ENCODE measurements at regions not wholly inside any gene's neighbourhood (a gene's known extent, or its start where the extent isn't known, plus 50 kb on each side); places are given as distances from the start of the nearest gene placed in this dataset.
A peak's percentile ranks its signal among the peaks of the same experiment; 100 is the strongest.
"Not testable (repeated sequence)": the region's sequence is repeated elsewhere in the genome, so short reads cannot be mapped to it uniquely, and the experiment has no call there.

- no peak for DNase-seq (ENCODE audit: low read depth in 3 of 3, low spot score in 1 of 3)
These were observed 109.0 kb upstream of the KLF6 start for GRCh38 chr10:3893901-3894563.

DNA sequence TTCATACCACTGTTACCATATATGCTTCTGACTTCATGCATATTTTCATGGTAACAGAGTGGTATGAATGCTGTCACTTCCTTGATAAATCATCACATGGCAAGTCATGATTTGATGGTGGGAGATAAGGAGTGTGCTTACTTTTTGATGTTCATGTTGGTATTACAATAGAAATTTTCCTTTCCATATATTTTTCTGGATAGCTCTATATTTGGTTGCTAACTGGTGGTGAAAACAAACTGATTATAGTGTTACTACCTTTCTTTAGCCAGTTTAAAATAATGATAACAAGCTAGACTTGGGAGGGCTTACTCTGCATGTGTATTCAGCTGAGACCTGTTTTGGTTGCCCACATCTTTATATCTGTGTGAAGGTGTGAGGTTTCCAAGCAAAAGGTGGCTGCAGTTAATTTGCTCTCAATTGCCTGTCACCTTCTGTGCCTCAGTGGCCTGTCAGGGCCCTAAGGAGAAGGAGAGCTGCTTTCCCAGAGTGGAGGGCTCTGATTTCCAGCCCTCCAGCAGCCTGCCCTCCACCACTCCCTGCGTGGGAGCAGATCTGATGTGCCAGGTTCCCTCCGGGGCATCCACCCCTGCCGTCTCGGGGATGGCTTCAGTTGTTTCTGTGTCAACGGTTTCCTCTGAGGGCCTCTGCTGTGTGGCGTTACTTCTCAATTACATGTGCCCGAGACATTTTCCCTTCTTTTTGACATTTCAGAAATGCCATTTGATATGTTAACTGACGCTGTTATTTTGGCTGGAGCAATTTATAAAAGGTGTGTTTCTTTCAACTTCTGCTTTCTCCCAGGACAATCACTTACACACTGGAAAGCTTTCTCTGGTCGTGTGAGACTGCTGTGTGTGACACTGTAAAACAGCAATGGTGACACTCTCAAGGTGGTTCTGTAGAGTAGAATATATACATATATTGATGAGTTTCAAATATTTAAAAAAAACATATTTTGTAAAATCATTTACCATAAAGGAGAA lies 107.7 kb upstream of the KLF6 start:
- no peak for DNase-seq (ENCODE audit: low read depth in 3 of 3, low spot score in 1 of 3)

- no peak for DNase-seq (ENCODE audit: low read depth in 3 of 3, low spot score in 1 of 3)
These were observed 106.4 kb upstream of the KLF6 start for GRCh38 chr10:3891396-3891795.

- DNase-seq (ENCODE audit: low read depth in 3 of 3, low spot score in 1 of 3) = no peak
These were observed 105.8 kb upstream of the KLF6 start for GRCh38 chr10:3890602-3891352.

GRCh38 chr10:3889961-3890522 lies 105.0 kb upstream of the KLF6 start:
- no peak for DNase-seq (ENCODE audit: low read depth in 3 of 3, low spot score in 1 of 3)

DNA sequence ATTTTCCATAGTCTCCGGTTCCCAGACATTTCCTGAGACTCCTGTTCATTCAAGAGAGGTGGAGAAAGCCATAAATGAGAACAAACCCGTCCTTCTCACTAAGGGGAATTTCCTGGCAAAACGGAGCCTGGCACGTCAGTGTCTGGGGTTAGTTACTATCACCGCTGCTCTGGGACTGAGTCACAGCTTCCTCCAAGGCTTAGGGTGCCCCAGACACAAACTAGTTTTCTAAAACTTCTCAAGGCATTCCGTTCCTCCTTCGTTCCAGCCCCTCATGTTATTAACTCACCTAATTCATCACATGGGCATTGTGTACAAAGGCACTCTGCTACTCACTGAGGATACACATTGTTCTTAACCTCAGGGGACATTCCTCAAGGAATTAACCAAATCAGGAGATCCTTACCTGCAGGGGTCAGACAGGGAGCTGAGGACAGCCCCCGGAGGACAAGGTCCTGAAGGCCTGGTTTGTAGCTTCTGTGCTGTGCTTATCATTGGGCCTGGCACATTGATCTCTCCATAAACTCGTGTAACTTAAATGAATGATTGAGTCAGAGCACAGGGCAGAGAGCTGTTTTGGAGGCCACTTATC lies 103.0 kb upstream of the KLF6 start:
- DNase-seq (ENCODE audit: low read depth in 3 of 3, low spot score in 1 of 3) = peak; percentile 22 to 59 (median 41)

DNA sequence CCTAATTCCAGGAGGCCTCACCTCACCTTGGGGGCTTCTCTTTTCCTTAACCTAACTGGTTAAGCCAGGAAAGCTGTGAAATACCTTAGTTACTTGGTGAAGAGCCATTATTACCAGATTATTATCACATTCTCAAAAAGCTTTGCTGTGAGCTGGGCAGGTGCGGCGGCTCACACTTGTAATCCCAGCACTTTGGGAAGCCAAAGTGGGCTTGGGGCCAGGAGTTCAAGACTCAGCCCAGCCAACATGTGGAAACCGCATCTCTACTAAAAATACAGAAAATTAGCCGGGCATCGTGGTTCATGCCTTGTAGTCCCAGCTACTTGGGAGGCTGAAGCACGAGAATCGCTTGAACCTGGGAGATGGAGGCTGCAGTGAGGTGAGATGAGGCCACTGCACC lies 102.4 kb upstream of the KLF6 start:
- DNase-seq (ENCODE audit: low read depth in 3 of 3, low spot score in 1 of 3) = no peak

GRCh38 chr10:3886641-3887251 lies 101.7 kb upstream of the KLF6 start:
- no peak for DNase-seq (ENCODE audit: low read depth in 3 of 3, low spot score in 1 of 3)

- no peak for DNase-seq (ENCODE audit: low read depth in 3 of 3, low spot score in 1 of 3)
These were observed 101.2 kb upstream of the KLF6 start for GRCh38 chr10:3886191-3886590.

GRCh38 chr10:3882855-3883254 lies 97.8 kb upstream of the KLF6 start:
- no peak for DNase-seq (ENCODE audit: low read depth in 3 of 3, low spot score in 1 of 3)

GRCh38 chr10:3881622-3882021 lies 96.6 kb upstream of the KLF6 start:
- DNase-seq (ENCODE audit: low read depth in 3 of 3, low spot score in 1 of 3) = no peak

- no peak for DNase-seq (ENCODE audit: low read depth in 3 of 3, low spot score in 1 of 3)
These were observed 94.1 kb upstream of the KLF6 start for GRCh38 chr10:3879073-3879472.

- DNase-seq (ENCODE audit: low read depth in 3 of 3, low spot score in 1 of 3) = no peak
These were observed 92.4 kb upstream of the KLF6 start for GRCh38 chr10:3877211-3878000.

GRCh38 chr10:3876350-3876962 lies 91.4 kb upstream of the KLF6 start:
- no peak for DNase-seq (ENCODE audit: low read depth in 3 of 3, low spot score in 1 of 3)

DNA sequence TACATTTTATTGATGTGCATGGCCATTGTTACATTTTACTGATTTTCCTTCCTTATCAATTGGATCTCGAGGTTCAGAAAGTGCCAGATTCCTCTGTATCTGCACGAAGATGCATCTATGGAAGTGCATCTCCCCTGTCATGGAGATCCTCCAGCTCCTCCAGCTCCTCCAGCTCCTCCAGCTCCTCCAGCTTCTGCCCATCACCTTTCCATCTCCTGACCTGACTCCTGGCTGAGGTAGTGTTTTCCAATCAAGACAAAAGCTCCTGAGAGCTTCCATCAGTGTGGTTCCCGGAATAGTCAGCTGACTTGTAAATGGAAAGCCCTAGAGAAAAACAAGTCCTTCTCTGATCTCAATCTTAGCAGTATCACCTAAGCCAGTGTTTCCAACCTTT lies 90.8 kb upstream of the KLF6 start:
- DNase-seq (ENCODE audit: low read depth in 3 of 3, low spot score in 1 of 3) = no peak

GRCh38 chr10:3874990-3875841 lies 90.2 kb upstream of the KLF6 start:
- no peak for DNase-seq (ENCODE audit: low read depth in 3 of 3, low spot score in 1 of 3)

- not testable (repeated sequence) for DNase-seq (ENCODE audit: low read depth in 3 of 3, low spot score in 1 of 3)
These were observed 89.6 kb upstream of the KLF6 start for GRCh38 chr10:3874610-3874989.

- DNase-seq (ENCODE audit: low read depth in 3 of 3, low spot score in 1 of 3) = no peak
These were observed 88.9 kb upstream of the KLF6 start for GRCh38 chr10:3873728-3874461.

Measured in stimulated activated CD4-positive, alpha-beta T cell treated with anti-CD3 and anti-CD28 coated beads, TNF-alpha, amount 100 ng/mL, for 1 hour (primary cell).